ENCODE measurements at regions not wholly inside any gene's neighbourhood (a gene's known extent, or its start where the extent isn't known, plus 50 kb on each side); places are given as distances from the start of the nearest gene placed in this dataset.

DNA sequence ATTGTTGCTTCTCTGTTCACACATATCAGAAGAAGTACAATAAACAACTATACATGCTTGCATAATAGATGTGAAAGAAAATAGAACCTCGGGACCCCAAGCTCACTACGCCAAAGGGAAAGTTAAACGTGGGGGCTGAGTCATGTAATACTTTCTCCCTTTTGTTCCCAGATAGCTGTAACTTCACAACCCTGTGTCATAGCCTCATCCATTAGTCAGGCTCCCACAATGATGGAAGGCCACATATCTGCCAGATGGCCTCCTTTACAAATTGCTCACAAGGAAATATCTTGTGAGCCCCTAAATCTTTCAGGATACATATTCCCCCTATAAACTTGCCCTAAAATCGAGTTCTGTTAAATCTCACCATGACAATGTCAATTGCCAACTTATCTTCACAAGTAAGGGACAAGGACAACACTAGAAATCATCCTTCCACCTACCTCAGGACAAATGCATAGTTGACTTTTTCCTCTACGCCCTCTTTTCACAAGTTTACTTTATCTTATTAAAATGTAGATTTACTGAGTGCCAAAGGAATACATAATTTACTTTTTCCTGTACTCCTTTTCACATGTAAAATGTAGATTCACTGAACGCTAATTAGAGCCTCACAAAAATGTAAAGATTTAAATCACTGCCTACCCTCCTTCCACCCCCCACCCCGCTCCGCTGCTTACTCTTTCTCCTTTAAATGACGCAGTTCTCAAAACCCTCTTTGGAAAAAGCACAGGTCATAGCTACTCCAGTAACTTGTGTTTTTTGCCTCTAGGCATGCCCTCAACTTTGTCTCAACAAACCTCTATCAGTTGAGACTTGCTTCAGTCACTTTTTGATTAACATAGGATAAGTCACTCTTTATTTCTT, 477.1 kb downstream of the DTHD1 start:
- TF ChIP-seq, protein P1, sequence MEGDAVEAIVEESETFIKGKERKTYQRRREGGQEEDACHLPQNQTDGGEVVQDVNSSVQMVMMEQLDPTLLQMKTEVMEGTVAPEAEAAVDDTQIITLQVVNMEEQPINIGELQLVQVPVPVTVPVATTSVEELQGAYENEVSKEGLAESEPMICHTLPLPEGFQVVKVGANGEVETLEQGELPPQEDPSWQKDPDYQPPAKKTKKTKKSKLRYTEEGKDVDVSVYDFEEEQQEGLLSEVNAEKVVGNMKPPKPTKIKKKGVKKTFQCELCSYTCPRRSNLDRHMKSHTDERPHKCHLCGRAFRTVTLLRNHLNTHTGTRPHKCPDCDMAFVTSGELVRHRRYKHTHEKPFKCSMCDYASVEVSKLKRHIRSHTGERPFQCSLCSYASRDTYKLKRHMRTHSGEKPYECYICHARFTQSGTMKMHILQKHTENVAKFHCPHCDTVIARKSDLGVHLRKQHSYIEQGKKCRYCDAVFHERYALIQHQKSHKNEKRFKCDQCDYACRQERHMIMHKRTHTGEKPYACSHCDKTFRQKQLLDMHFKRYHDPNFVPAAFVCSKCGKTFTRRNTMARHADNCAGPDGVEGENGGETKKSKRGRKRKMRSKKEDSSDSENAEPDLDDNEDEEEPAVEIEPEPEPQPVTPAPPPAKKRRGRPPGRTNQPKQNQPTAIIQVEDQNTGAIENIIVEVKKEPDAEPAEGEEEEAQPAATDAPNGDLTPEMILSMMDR (conservative IDR thresholded peaks at IDR 0.05) = no peak
- no peak for TF ChIP-seq EZH2 (IDR thresholded peaks at IDR 0.05; ENCODE audit: low read depth)

All from PC-9 (cell line).